ENCODE measurements at regions not wholly inside any gene's neighbourhood (a gene's known extent, or its start where the extent isn't known, plus 50 kb on each side); places are given as distances from the start of the nearest gene placed in this dataset.
"Not testable (repeated sequence)": the region's sequence is repeated elsewhere in the genome, so short reads cannot be mapped to it uniquely, and the experiment has no call there.

DNA sequence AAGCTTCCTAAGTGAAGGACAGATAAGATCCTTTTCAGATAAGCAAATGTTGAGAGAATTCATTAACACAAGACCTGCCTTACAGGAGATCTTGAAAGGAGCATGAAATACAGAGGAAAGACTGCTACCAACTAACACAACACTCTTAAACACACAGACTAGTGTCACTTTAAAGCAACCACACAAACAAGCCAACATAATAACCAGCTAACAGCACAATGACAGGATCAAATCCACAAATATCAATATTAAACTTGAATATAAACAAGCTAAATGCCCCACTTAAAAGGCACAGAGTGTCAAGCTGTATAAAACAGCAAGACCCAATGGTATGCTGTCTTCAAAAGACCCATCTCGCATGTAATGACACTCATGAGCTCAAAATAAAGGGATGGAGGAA is 70.8 kb upstream of the HMGXB4 start:
- no peak for DNase-seq

DNA sequence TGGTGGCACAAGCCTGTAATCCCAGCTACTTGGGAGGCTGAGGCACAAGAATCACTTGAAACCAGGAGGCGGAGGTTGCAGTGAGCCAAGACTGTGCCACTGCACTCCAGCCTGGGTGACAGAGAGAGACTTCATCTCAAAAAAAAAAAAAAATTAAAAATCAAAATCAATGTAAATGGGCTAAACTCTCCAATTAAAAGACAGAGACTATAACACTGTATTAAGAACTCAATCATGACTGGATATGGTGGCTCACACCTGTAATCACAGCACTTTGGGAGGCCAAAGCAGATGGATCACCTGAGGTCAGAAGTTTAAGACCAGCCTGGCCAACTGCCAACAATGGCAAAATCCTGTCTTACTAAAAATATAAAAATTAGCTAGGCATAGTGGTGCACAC is 68.4 kb upstream of the HMGXB4 start:
- DNase-seq: not testable (repeated sequence)

DNA sequence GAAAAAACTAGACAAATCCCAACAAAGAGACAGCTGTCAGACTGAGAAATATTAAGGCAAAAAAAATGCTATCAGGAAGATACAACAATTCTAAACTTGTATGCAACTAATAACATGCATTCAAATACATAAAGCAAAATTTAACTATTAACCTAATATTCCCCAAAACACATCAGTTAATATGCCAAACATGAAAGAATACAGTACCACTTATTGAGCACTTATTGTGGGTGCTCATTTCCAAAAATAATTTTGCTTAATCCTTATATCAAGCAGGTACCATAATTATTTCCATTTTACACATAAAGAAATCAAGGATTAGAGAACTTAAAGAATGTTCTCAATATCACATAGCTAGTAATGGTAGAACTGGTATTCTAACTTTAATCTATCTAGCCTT is 67.7 kb upstream of the HMGXB4 start:
- no peak for DNase-seq

DNA sequence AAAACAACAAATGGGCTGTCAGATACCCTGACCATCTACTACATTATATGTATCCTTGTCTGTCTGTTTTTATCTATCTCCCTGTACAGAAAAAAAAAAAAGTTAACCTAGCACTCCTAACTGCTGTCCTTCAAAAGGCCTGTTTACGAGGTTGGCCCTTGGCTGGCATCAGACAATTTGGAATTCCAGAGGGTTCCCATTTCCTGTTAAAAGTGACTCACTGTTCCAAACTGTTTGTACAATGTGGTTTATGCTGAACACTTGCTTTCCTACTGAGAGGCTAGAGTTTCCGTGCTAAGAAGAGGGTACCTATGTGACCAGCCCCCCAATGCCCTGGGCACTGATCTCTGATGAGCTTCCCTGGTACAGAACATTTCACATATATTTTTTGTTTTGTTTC is 65.9 kb upstream of the HMGXB4 start:
- no peak for DNase-seq

DNA sequence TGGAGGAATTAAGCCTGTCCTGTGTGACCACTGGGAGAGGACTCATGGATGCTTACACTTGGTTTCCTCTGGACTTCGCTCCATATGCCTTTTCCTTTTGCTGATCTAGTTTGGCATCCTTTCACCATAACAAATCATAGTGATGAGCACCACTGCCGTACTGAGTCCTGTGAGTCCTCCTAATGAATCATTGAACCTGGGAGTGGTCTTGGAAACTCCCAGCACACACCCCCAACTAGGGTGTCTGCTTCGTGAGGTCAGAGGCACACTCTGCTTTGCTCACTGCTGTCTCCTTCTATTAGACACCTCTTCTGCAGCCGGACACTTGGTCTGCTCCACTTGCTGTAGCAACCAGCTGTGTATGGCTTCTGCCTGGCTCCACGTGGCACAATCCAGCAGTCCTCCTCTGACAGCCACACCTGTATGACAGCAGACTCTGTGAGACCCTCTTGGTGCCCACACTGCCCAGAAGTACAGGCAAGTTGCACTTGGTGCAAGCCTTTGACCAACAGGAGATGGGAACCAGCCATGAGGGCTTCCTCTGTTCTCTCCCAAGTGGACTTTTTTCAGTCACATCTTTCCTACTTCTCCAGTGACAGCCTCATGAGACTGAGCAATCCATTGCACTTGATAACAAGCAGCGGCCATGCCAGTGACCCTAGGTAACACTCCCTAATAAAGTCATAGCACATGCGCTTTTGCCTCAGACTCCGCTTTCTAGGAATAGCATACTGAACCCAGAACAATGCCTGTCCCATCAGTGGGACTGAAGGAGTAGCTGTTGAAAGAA is 65.0 kb upstream of the HMGXB4 start:
- no peak for DNase-seq

GRCh38 chr22:35195226-35195625 is 62.1 kb upstream of the HMGXB4 start:
- DNase-seq: no peak

DNA sequence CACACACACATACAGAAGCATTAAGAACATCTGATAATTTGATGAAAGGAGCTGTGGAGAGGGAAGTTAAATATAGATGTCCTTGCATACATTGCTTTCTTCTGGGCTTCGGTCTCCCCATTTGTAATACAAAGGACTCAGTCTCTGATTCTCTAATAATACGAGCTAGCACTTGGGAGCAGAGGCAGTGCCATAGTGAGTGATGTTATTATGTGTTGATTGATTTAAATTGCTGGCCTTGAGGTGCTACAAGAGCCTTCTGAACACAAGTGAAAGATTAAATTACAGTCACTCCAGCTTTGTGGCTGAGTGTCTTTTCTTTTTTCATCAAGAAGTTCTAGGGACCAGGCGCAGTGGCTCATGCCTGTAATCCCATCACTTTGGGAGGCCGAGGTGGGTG is 61.5 kb upstream of the HMGXB4 start:
- DNase-seq: no peak

DNA sequence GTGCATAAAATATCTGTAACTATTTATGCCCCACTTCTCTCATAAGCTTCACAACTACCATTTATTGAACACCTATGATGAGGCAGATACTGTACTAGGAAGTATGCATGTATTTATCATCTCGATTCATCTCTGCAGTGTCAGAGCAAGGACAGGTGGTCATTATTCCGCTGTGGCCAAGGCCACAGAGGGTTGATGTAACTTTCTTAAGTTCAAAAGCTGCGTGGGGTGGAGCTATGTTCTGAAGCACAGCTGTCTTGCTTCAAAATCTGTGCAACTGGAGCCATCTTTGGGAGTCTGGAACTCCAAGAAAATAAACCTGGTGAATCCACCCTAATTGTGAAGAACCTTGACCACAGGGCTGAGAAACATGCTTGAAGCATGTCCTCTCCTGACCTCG is 60.2 kb upstream of the HMGXB4 start:
- DNase-seq: no peak

DNA sequence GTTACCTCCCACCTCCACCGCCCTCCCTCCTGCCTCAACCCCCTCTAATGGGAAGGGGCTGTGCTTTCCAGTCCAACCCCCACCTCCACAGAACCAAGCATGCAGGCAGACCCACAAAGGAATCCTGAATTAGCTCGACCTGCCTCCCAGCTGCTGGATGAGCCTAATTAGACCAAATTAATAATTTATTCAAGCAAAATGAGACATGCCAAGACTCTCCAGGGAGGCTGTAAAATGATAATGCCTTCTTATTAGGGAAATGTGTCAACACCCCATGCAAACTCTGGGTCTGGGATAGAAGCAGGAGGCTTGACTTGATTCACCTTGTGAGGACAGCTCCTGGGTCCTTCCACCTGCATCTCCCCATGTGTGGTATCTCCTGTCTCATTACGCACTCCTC is 59.4 kb upstream of the HMGXB4 start:
- no peak for DNase-seq

DNA sequence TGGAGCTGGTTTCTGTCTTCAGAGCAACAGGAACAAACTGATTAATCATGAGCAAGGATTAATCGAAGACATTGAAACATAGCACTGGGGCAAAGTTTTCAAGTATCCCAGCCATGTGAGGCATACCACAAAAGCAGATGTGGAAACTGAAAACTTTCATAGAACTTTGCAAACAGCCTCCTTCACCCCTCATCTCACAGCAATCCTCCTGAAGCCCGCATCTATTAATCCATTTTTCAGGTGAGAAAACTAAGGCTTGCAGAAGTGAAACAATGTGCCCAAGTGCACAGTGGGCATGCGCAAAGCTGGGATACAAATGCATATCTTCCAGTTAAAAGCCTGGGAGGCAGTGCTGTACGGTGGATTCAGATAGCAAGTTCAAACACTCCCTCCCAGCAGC is 58.6 kb upstream of the HMGXB4 start:
- no peak for DNase-seq

- DNase-seq: no peak
Observed at GRCh38 chr22:35202376-35202775, 54.9 kb upstream of the HMGXB4 start.

GRCh38 chr22:35203583-35203982 is 53.7 kb upstream of the HMGXB4 start:
- no peak for DNase-seq

- no peak for DNase-seq
Observed at GRCh38 chr22:35204807-35205775, 52.2 kb upstream of the HMGXB4 start.

- DNase-seq: no peak
Observed at GRCh38 chr22:35205961-35206360, 51.3 kb upstream of the HMGXB4 start.

- no peak for DNase-seq
Observed at GRCh38 chr22:35206889-35207288, 50.4 kb upstream of the HMGXB4 start.
